ENCODE measurements at regions not wholly inside any gene's neighbourhood (a gene's known extent, or its start where the extent isn't known, plus 50 kb on each side); places are given as distances from the start of the nearest gene placed in this dataset.
A peak's percentile ranks its signal among the peaks of the same experiment; 100 is the strongest.

- DNase-seq (ENCODE audit: low read depth, low spot score), result no peak
- H3K27ac ChIP-seq (ENCODE audit: low read depth, low read length), result no peak overlapping the region
- POLR2A ChIA-PET, result no interaction called here
- H3K9me3 ChIP-seq (ENCODE audit: control insufficient read depth, insufficient read depth, low read length), result no peaks in the 10 kb centered on the region
- no peak for TF ChIP-seq CTCF (IDR thresholded peaks at IDR 0.05; ENCODE audit: low read depth, low read length)
- H3K27me3 ChIP-seq (ENCODE audit: control insufficient read depth, insufficient read depth, low read length), result no peaks in the 10 kb centered on the region
- CTCF ChIA-PET, result no interaction called here
- H3K4me3 ChIP-seq (ENCODE audit: low read depth, low read length), result no peak overlapping the region
Observed at GRCh38 chr1:56380531-56380930, 198.8 kb downstream of the PLPP3 start.

GRCh38 chr1:56378341-56379070 is 200.9 kb downstream of the PLPP3 start:
- ChIA-PET CTCF (no interaction called here), POLR2A (no interaction called here)
- Histone ChIP-seq H3K27ac (ENCODE audit: low read depth, low read length) (no peak overlapping the region), H3K27me3 (ENCODE audit: control insufficient read depth, insufficient read depth, low read length) (no peaks in the 10 kb centered on the region), H3K4me3 (ENCODE audit: low read depth, low read length) (no peak overlapping the region), H3K9me3 (ENCODE audit: control insufficient read depth, insufficient read depth, low read length) (no peaks in the 10 kb centered on the region)
- no peak for TF ChIP-seq CTCF (IDR thresholded peaks at IDR 0.05; ENCODE audit: low read depth, low read length)
- DNase-seq (ENCODE audit: low read depth, low spot score), result no peak

- DNase-seq (ENCODE audit: low read depth, low spot score), result no peak
- TF ChIP-seq CTCF (IDR thresholded peaks at IDR 0.05; ENCODE audit: low read depth, low read length), result no peak
- POLR2A ChIA-PET, result no interaction called here
- no peaks in the 10 kb centered on the region for H3K9me3 ChIP-seq (ENCODE audit: control insufficient read depth, insufficient read depth, low read length)
- H3K4me3 ChIP-seq (ENCODE audit: low read depth, low read length), result no peak overlapping the region
- CTCF ChIA-PET, result no interaction called here
- no peaks in the 10 kb centered on the region for H3K27me3 ChIP-seq (ENCODE audit: control insufficient read depth, insufficient read depth, low read length)
- no peak overlapping the region for H3K27ac ChIP-seq (ENCODE audit: low read depth, low read length)
Observed at GRCh38 chr1:56377431-56377830, 201.9 kb downstream of the PLPP3 start.

GRCh38 chr1:56376188-56376984 is 203.0 kb downstream of the PLPP3 start:
- no peak for TF ChIP-seq CTCF (IDR thresholded peaks at IDR 0.05; ENCODE audit: low read depth, low read length)
- POLR2A ChIA-PET, result no interaction called here
- CTCF ChIA-PET, result no interaction called here
- Histone ChIP-seq H3K27me3 (ENCODE audit: control insufficient read depth, insufficient read depth, low read length) (no peaks in the 10 kb centered on the region), H3K4me3 (ENCODE audit: low read depth, low read length) (no peak overlapping the region), H3K27ac (ENCODE audit: low read depth, low read length) (peak overlapping the region; percentile 25), H3K9me3 (ENCODE audit: control insufficient read depth, insufficient read depth, low read length) (no peaks in the 10 kb centered on the region)
- DNase-seq (ENCODE audit: low read depth, low spot score), result no peak

- DNase-seq (ENCODE audit: low read depth, low spot score), result no peak
- ChIA-PET POLR2A (no interaction called here), CTCF (interaction anchor here (0.6 kb wide), 2 partner anchors 175 to 388 kb away, joined by 3 read pairs; no protein-coding TSS in a partner anchor)
Observed at GRCh38 chr1:56375326-56375804, 204.0 kb downstream of the PLPP3 start.

More at GRCh38 chr1:56375326-56375804, 204.0 kb downstream of the PLPP3 start:
- H3K4me3 ChIP-seq (ENCODE audit: low read depth, low read length), result no peak overlapping the region
- no peaks in the 10 kb centered on the region for H3K9me3 ChIP-seq (ENCODE audit: control insufficient read depth, insufficient read depth, low read length)
- TF ChIP-seq CTCF (IDR thresholded peaks at IDR 0.05; ENCODE audit: low read depth, low read length), result no peak
- H3K27ac ChIP-seq (ENCODE audit: low read depth, low read length), result peak overlapping the region; percentile 31
- H3K27me3 ChIP-seq (ENCODE audit: control insufficient read depth, insufficient read depth, low read length), result no peaks in the 10 kb centered on the region
